ENCODE measurements at regions not wholly inside any gene's neighbourhood (a gene's known extent, or its start where the extent isn't known, plus 50 kb on each side); places are given as distances from the start of the nearest gene placed in this dataset.

GRCh38 chr6:15145821-15146220 is 100.0 kb upstream of the JARID2 start:
- in situ Hi-C loops (cut with MboI; ENCODE audit: low pct_unique_long_range_greater_than_20kb, low sequenced_read_pairs, unreplicated experiment): no loop called here
- no peak for TF ChIP-seq CTCF (IDR thresholded peaks at IDR 0.05; ENCODE audit: extremely low read depth, insufficient read depth, missing control alignments)
- DNase-seq (ENCODE audit: low spot score): no peak

- TF ChIP-seq CTCF (IDR thresholded peaks at IDR 0.05; ENCODE audit: extremely low read depth, insufficient read depth, missing control alignments): no peak
- in situ Hi-C loops (cut with MboI; ENCODE audit: low pct_unique_long_range_greater_than_20kb, low sequenced_read_pairs, unreplicated experiment): no loop called here
- DNase-seq (ENCODE audit: low spot score): no peak
These were observed 98.0 kb upstream of the JARID2 start for GRCh38 chr6:15147827-15148226.

- no peak for TF ChIP-seq CTCF (IDR thresholded peaks at IDR 0.05; ENCODE audit: extremely low read depth, insufficient read depth, missing control alignments)
- in situ Hi-C loops (cut with MboI; ENCODE audit: low pct_unique_long_range_greater_than_20kb, low sequenced_read_pairs, unreplicated experiment): no loop called here
- no peak for DNase-seq (ENCODE audit: low spot score)
These were observed 97.4 kb upstream of the JARID2 start for GRCh38 chr6:15148356-15148946.

GRCh38 chr6:15150207-15150606 is 95.7 kb upstream of the JARID2 start:
- in situ Hi-C loops (cut with MboI; ENCODE audit: low pct_unique_long_range_greater_than_20kb, low sequenced_read_pairs, unreplicated experiment): no loop called here
- DNase-seq (ENCODE audit: low spot score): no peak
- TF ChIP-seq CTCF (IDR thresholded peaks at IDR 0.05; ENCODE audit: extremely low read depth, insufficient read depth, missing control alignments): no peak

- in situ Hi-C loops (cut with MboI; ENCODE audit: low pct_unique_long_range_greater_than_20kb, low sequenced_read_pairs, unreplicated experiment): no loop called here
These were observed 93.2 kb upstream of the JARID2 start for GRCh38 chr6:15152700-15153099.

GRCh38 chr6:15153191-15153590 is 92.7 kb upstream of the JARID2 start:
- DNase-seq (ENCODE audit: low spot score): no peak
- no peak for TF ChIP-seq CTCF (IDR thresholded peaks at IDR 0.05; ENCODE audit: extremely low read depth, insufficient read depth, missing control alignments)
- in situ Hi-C loops (cut with MboI; ENCODE audit: low pct_unique_long_range_greater_than_20kb, low sequenced_read_pairs, unreplicated experiment): no loop called here

More at GRCh38 chr6:15152700-15153099, 93.2 kb upstream of the JARID2 start:
- TF ChIP-seq CTCF (IDR thresholded peaks at IDR 0.05; ENCODE audit: extremely low read depth, insufficient read depth, missing control alignments): no peak
- DNase-seq (ENCODE audit: low spot score): no peak

GRCh38 chr6:15157479-15157878 is 88.4 kb upstream of the JARID2 start:
- TF ChIP-seq CTCF (IDR thresholded peaks at IDR 0.05; ENCODE audit: extremely low read depth, insufficient read depth, missing control alignments): no peak
- no peak for DNase-seq (ENCODE audit: low spot score)
- in situ Hi-C loops (cut with MboI; ENCODE audit: low pct_unique_long_range_greater_than_20kb, low sequenced_read_pairs, unreplicated experiment): no loop called here

All from GM13977 (cell line).